NCI-H128 (cell line): ENCODE measurements at regions not wholly inside any gene's neighbourhood (a gene's known extent, or its start where the extent isn't known, plus 50 kb on each side); places are given as distances from the start of the nearest gene placed in this dataset.
"Not testable (repeated sequence)": the region's sequence is repeated elsewhere in the genome, so short reads cannot be mapped to it uniquely, and the experiment has no call there.

Experiments used
- DNase-seq: peaks from one replicate; lab custom pipeline; 2025; ENCODE audit not compliant: unreplicated experiment; lab: John Stamatoyannopoulos, UW

GRCh38 chr1:106296431-106296830, 760.0 kb upstream of the PRMT6 start:
- DNase-seq = no peak

GRCh38 chr1:106304106-106304505, 752.4 kb upstream of the PRMT6 start:
- DNase-seq = no peak

GRCh38 chr1:106319612-106320011, 736.9 kb upstream of the PRMT6 start:
- no peak for DNase-seq

GRCh38 chr1:106325600-106325999, 730.9 kb upstream of the PRMT6 start:
- no peak for DNase-seq

GRCh38 chr1:106344494-106344893, 712.0 kb upstream of the PRMT6 start:
- DNase-seq = no peak

GRCh38 chr1:106360252-106360651, 696.2 kb upstream of the PRMT6 start:
- DNase-seq = no peak

- no peak for DNase-seq
Measured at GRCh38 chr1:106366627-106367319, 689.7 kb upstream of the PRMT6 start.

GRCh38 chr1:106378261-106378660, 678.2 kb upstream of the PRMT6 start:
- DNase-seq = no peak

GRCh38 chr1:106380772-106381171, 675.7 kb upstream of the PRMT6 start:
- no peak for DNase-seq

GRCh38 chr1:106389160-106389559, 667.3 kb upstream of the PRMT6 start:
- DNase-seq = not testable (repeated sequence)

GRCh38 chr1:106393046-106393445, 663.4 kb upstream of the PRMT6 start:
- no peak for DNase-seq

GRCh38 chr1:106396020-106396419, 660.5 kb upstream of the PRMT6 start:
- no peak for DNase-seq

- no peak for DNase-seq
Measured at GRCh38 chr1:106398391-106398790, 658.1 kb upstream of the PRMT6 start.

GRCh38 chr1:106406114-106406513, 650.4 kb upstream of the PRMT6 start:
- DNase-seq = no peak

GRCh38 chr1:106412321-106412720, 644.2 kb upstream of the PRMT6 start:
- DNase-seq = not testable (repeated sequence)

GRCh38 chr1:106435269-106435668, 621.2 kb upstream of the PRMT6 start:
- no peak for DNase-seq

GRCh38 chr1:106439475-106439874, 617.0 kb upstream of the PRMT6 start:
- no peak for DNase-seq

GRCh38 chr1:106447466-106447865, 609.0 kb upstream of the PRMT6 start:
- DNase-seq = no peak

- no peak for DNase-seq
Measured at GRCh38 chr1:106456832-106457231, 599.6 kb upstream of the PRMT6 start.

GRCh38 chr1:106457368-106457767, 599.1 kb upstream of the PRMT6 start:
- DNase-seq = no peak

GRCh38 chr1:106458866-106459265, 597.6 kb upstream of the PRMT6 start:
- DNase-seq = no peak

GRCh38 chr1:106459418-106459817, 597.1 kb upstream of the PRMT6 start:
- DNase-seq = no peak

- no peak for DNase-seq
Measured at GRCh38 chr1:106465666-106466065, 590.8 kb upstream of the PRMT6 start.
